Heart left ventricle (tissue), 13 donors: ENCODE measurements at regions not wholly inside any gene's neighbourhood (a gene's known extent, or its start where the extent isn't known, plus 50 kb on each side); places are given as distances from the start of the nearest gene placed in this dataset.

Experiments
- CTCF ChIP-seq, 12 donors: fragments of 200-600 bp; sonication (generic) in 4 of 12; IDR thresholded peaks; one replicate each; pipeline versions ENCODE4 v1.5.0 to v1.8.0; 2018 to 2022; ENCODE audit warnings: antibody characterized with exemption in 12 of 12, mild to moderate bottlenecking in 5 of 12
- POLR2A ChIP-seq, 2 donors: fragments of 450-650 bp; IDR thresholded peaks; one replicate each; pipeline ENCODE4 v1.6.1; 2017; ENCODE audit warnings: antibody characterized with exemption in 2 of 2, mild to moderate bottlenecking in 2 of 2, moderate library complexity in 2 of 2
- donor health status: ischemic (EF 13 %, LVEDD 7.1; RV severe dilation, severe dysfunction).
- donor health status: DM: no; HTN: yes; CAD: no.
- donor health status: DM: no; HTN: no; CAD: no.
- donor health status: ischemic (EF 25% LVEDD 6.9; RV normal size, moderate dysfunction).
- donor health status: ischemic (EF 25% LVEDD 5.7; RV mildly dilated, moderate dysfunction).
- donor health status: ischemic (EF 35%, LVEDD 5.7; RV mildly dilated, moderate dysfunction).
- donor health status: nonischemic (EF 11% LVEDD 7.7; RV severe dilation, severe dysfunction).
- donor health status: DM: yes; HTN: yes; CAD: no.
- donor health status: PGD.
- donor health status: ischemic (EF 29% LVEDD 5.4; RV normal size, mild dysfunction).
- donor health status: nonischemic (EF 23%, LVEDD 6.1; RV moderate dilation, normal function).

- TF ChIP-seq CTCF (IDR thresholded peaks at IDR 0.05) (no peak), POLR2A (IDR thresholded peaks at IDR 0.05) (no peak)
Observed at GRCh38 chr20:57813509-57814269, 103.9 kb upstream of the PMEPA1 start.
